KG1 (cell line): ENCODE measurements at regions not wholly inside any gene's neighbourhood (a gene's known extent, or its start where the extent isn't known, plus 50 kb on each side); places are given as distances from the start of the nearest gene placed in this dataset.
"Not testable (repeated sequence)": the region's sequence is repeated elsewhere in the genome, so short reads cannot be mapped to it uniquely, and the experiment has no call there.

ENCODE experiments used
- DNase-seq: peaks from one replicate; lab custom pipeline; 2025; lab: John Stamatoyannopoulos, UW

- no peak for DNase-seq
Observed at GRCh38 chr11:59008947-59009346, 69.7 kb downstream of the GLYATL1 start.

- peak; percentile 72 for DNase-seq
Observed at GRCh38 chr11:59009661-59010060, 70.4 kb downstream of the GLYATL1 start.

GRCh38 chr11:59010708-59011107 lies 71.4 kb downstream of the GLYATL1 start:
- DNase-seq: peak; percentile 37

GRCh38 chr11:59011655-59012397 lies 72.5 kb downstream of the GLYATL1 start:
- DNase-seq: peak; percentile 60

- DNase-seq: no peak
Observed at GRCh38 chr11:59012398-59013265, 73.3 kb downstream of the GLYATL1 start.

- no peak for DNase-seq
Observed at GRCh38 chr11:59025097-59025496, 61.0 kb upstream of the GLYATL1B start.

GRCh38 chr11:59028105-59028504 lies 58.0 kb upstream of the GLYATL1B start:
- DNase-seq: no peak

GRCh38 chr11:59029366-59029889 lies 56.7 kb upstream of the GLYATL1B start:
- DNase-seq: no peak

GRCh38 chr11:59030037-59030436 lies 56.1 kb upstream of the GLYATL1B start:
- no peak for DNase-seq

- not testable (repeated sequence) for DNase-seq
Observed at GRCh38 chr11:59031746-59032145, 54.4 kb upstream of the GLYATL1B start.
